SK-N-SH (cell line): ENCODE measurements at regions not wholly inside any gene's neighbourhood (a gene's known extent, or its start where the extent isn't known, plus 50 kb on each side); places are given as distances from the start of the nearest gene placed in this dataset.
"Not testable (repeated sequence)": the region's sequence is repeated elsewhere in the genome, so short reads cannot be mapped to it uniquely, and the experiment has no call there.

Source experiments
- TF ChIP-seq, protein P1 (sequence below): IDR thresholded peaks from 2 replicates; pipeline ENCODE4 v1.4.0; 2012; ENCODE audit warnings: low read depth
- TF ChIP-seq, protein P2 (sequence below): fragments of 200-600 bp; sonication (generic); IDR thresholded peaks from 2 replicates; pipeline ENCODE4 v1.6.1; 2017; ENCODE audit warnings: antibody characterized with exemption, mild to moderate bottlenecking, moderate library complexity

DNA sequence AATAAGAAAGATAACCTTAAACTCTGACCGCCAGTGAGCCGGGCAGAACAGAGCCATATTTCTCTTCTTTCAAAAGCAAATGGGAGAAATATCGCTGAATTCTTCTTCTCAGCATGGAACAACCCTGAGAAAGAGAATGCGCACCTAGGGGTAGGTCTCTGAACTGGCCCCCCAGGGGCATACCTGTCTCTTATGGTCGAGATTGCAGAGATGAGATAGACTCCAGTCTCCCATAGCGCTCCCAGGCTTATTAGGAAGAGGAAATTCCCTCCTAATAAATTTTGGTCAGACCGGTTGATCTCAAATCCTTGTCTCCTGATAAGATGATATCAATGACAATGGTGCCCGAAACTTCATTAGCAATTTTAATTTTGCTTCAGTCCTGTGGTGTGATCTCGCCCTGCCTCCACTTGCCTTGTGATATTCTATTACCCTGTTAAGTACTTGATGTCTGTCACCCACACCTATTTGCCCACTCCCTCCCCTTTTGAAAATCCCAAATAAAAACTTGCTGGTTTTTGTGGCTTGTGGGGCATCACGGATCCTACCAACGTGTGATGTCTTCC lies 64.8 kb upstream of the SRD5A3 start:
- TF ChIP-seq, protein P1, sequence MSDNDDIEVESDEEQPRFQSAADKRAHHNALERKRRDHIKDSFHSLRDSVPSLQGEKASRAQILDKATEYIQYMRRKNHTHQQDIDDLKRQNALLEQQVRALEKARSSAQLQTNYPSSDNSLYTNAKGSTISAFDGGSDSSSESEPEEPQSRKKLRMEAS: not testable (repeated sequence)
- TF ChIP-seq, protein P2, sequence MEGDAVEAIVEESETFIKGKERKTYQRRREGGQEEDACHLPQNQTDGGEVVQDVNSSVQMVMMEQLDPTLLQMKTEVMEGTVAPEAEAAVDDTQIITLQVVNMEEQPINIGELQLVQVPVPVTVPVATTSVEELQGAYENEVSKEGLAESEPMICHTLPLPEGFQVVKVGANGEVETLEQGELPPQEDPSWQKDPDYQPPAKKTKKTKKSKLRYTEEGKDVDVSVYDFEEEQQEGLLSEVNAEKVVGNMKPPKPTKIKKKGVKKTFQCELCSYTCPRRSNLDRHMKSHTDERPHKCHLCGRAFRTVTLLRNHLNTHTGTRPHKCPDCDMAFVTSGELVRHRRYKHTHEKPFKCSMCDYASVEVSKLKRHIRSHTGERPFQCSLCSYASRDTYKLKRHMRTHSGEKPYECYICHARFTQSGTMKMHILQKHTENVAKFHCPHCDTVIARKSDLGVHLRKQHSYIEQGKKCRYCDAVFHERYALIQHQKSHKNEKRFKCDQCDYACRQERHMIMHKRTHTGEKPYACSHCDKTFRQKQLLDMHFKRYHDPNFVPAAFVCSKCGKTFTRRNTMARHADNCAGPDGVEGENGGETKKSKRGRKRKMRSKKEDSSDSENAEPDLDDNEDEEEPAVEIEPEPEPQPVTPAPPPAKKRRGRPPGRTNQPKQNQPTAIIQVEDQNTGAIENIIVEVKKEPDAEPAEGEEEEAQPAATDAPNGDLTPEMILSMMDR: not testable (repeated sequence)
